Fibroblast of skin of left biceps (primary cell): ENCODE measurements at regions not wholly inside any gene's neighbourhood (a gene's known extent, or its start where the extent isn't known, plus 50 kb on each side); places are given as distances from the start of the nearest gene placed in this dataset.

ENCODE experiments used
- DNase-seq, 2 experiments: peaks; one replicate each; pipeline ENCODE4 v3.0.0-alpha.2; 2013; ENCODE audit warnings: low read depth in 2 of 2

GRCh38 chr1:30609336-30609998 is 113.9 kb downstream of the MATN1 start:
- no peak for DNase-seq

DNA sequence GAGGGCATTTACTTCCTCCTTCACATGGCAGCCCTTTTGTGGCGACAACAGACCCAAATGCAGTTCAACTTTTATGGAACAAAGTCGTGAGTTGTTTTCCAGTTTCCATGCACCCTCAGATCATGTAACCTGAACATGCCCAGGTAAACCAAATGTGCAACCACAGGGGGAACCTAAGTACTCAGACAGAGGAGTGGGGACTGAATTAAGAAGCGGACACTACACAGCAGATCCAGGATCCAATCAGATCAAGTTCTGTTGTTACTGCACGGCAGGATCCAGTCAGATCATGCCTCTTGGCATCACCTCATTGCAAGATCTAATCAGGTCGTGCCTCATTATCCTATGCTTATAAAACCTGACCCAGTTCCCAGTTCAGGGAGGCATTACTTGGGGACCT is 115.7 kb downstream of the MATN1 start:
- no peak for DNase-seq

DNA sequence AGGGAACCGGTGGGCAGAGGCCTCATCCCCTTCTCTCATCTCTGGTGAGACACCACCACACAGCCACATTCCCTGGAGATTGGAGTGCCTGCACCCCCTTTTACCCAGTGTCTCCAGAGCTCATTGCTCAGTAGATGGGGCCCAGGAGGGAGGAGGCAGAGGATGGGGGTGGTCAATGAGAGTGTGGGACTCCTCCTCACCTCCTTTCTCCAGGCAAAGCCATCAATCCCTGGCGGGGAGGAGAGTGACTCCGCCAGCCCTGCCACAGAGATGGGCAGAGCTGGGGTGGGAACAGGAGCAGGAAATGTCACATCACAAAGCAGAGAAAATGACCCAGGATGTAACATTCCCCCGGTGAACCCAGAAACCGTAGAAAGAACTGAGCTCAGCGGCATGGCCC is 117.2 kb downstream of the MATN1 start:
- no peak for DNase-seq

DNA sequence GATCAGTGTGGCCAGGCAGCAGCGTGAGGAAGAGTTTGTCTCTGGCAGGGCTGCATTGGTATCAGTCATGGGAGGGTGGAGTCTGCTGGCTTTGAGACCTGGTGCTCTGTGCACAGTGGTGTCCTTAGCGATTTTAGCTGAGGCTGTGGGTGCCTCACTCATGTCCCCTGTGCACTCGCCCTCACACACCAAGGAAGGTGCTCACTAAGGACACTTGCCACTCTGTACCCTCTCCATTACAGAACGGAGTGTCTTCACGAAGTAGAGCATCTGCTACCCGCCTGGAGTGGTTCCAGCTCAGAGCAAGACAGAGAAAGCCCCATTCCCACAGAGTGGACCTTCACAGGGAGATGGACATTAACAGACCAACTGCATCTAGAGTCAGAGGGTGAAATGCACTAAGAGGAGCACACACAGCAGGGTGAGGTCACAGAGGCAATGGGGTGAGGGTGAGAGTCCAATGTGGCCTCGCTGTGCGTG is 117.9 kb downstream of the MATN1 start:
- DNase-seq: no peak

DNA sequence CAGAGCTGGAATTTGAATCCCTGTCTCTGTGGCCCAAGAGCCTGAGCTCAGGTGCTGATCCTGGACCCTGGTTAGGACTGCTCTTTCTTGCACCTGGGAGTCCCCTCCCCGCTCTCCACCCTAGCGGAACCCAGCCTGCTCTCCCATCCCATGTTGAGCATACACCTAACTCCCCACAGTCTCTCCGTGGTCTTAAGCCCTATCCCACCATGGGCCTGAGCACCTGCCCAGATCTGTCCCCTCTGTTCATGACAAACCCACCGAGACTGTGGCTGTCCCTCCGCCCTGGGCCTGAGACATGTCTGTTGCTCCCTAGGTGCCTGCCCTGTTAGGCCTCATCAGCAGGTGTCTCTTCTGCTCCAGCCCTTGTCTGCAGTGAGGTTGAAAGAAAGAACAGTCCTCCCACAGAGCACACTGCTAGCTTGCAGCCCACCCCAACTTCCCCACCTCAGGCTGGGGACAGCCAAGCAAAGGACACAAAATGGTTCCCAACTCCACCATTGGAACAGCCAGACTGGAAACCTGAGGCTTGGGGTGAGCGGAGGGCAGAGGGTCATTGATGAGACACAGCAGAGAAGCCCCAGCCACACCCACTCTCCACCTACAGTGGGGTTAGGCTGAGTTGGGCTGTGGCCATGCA is 118.5 kb downstream of the MATN1 start:
- no peak for DNase-seq

GRCh38 chr1:30603081-30603858 is 120.1 kb downstream of the MATN1 start:
- no peak for DNase-seq

GRCh38 chr1:30601316-30602085 is 121.9 kb downstream of the MATN1 start:
- DNase-seq: no peak

DNA sequence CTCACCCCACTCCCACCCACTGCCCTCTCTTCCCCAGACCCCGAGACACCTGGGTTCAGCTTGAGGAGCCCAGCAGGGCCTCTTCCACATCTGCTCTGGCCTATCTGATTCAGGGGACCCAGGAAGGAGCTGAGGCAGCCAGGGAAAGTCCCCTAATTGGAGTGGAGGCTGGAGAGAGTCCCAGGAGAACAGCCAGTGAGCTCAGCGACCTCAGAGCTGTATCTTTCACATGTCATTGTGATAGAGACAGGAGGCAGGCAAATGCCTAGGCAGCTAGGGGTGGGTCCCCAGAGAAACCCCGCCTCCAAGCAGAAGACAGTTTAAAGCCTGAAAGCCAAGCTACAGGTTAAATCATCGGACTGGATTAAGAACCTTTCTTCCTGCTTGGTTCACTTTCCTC is 122.7 kb downstream of the MATN1 start:
- DNase-seq: no peak

DNA sequence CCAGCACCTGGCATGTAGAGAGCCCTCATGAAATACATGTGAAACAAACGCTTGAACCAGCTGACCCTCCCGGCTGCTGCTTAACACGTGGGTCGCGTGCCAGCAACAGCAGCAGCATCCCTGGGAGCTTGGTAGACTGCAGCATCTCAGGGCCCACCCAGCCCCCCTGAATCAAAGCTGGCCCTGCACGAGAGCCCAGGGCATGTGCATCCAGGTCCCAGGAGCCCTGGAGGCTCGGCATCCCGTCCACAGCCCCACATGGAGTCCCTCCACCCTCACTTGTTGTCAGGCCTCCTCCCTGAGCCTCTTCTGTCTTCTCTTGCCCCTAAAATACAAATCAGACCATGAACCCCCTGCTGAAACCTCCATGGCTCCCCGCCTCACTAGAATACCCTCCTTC is 123.1 kb downstream of the MATN1 start:
- no peak for DNase-seq

GRCh38 chr1:30599721-30600120 is 123.7 kb downstream of the MATN1 start:
- DNase-seq: no peak

DNA sequence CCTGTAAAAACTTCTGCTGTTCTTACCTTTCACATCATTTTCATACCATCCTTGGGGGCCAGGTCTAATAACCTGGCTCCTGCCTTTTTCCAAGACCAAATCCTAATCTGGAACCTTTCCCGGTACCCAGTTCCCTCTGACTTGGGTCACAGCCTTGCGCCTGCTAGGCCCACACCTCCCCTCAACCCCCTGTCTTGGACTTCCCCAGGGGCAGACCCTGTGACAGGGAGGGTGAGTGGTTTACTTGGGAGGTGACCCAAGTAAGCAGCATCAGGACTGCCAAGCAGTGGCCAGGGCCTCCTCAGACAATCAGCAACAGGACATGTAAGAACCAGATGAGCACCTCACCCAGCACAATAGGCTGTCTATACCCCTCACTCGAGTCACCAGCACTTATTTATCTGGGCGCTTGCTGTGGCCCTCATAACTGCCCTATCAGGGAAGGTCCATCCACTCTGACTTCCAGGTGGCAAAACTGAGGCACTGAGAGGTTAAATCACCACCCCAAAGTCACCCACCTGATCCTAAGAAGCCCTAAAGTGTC is 124.7 kb downstream of the MATN1 start:
- DNase-seq: no peak

DNA sequence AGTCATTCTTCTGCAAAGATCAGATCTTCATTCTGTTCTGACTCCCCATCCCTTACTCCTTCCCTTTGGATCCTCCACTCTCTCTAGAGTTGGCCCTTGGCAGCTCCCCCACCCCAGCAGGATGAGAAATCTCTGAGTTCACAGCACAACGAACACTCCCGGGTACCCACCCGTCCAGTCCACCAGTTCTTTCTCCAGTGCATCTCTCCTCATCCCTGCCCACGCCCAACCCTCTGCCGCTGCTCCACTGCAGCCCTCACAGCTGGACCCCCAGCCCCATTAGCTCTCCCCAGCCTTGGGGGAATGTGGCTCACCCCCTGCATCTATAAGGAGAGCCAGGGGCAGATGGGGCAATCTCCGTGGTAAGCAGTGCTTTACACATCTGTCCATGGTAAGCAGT is 125.7 kb downstream of the MATN1 start:
- no peak for DNase-seq

DNA sequence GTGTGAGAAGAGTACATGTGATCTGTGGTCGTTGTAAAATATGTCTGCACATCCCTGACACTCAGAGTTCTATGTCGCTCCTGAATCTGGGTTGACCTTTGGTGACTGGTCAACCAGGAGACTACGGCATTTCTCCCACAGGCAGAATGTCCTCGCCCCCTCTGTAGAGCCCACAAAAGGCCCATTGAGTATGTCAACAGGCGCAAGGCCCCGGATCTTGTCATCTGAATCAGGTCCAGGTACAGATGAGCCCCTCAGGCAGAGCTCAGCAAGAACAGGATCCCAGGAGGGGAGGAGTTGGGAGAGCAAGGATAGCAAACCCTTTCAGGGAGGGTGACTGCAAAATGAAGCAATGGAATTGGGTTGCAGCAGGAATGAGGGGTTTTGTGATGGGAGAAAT is 126.5 kb downstream of the MATN1 start:
- DNase-seq: no peak

DNA sequence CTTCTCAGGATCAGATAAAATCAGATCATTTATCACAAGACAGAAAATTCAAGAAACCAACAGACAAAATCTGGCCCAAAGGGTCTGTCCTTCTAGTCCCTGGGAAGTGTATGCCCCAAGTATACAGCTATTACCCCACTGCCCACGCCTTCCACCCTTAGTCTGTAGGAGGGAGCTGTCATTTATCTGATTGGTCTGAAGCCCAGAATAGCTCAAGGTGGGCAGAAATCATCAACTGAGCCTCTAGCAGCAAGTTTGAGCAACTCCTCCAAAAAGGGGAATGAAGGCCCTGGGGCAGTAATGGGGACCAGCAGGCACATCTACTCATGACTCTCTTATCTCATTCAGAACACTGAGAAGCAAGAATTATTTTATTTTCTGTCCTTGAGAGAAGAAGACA is 126.9 kb downstream of the MATN1 start:
- no peak for DNase-seq

GRCh38 chr1:30589083-30589482 is 134.3 kb downstream of the MATN1 start:
- no peak for DNase-seq

- no peak for DNase-seq
Measured at GRCh38 chr1:30588311-30589073, 134.9 kb downstream of the MATN1 start.

- DNase-seq: no peak
Measured at GRCh38 chr1:30586671-30587070, 136.7 kb downstream of the MATN1 start.

DNA sequence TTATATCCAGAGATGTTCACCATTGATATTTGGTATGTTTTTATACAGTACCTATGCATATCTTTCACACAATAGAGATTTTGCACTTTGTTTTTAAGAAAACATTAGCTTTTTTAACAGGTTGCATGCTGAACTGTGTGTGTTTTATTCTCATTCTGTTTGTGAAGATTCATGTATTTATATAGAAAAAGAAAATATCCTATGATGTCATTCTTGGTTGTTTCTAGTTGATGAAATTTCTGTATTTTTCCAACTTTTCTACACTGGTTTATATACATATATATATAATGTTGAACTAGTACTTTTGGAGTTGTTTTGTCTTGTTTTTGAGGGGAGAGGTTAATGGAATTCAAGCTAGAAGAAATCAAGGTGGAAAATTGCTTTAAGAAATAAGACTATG is 143.8 kb downstream of the MATN1 start:
- no peak for DNase-seq

DNA sequence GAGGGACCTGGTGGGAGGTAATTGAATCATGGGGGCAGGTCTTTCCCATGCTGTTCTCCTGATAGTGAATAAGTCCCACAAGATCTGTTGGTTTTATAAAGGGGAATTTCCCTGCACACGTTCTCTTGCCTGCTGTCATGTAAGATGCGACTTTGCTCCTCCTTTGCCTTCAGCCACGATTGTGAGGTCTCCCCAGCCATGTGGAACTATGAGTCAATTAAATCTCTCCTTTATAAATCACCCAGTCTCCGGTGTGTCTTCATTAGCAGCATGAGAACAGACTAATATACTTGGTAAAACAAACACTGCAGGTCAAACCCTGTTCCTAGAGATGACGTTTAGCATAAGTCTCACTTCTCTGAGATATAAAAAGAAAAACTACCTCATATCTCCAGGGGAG is 148.3 kb downstream of the MATN1 start:
- DNase-seq: no peak

- DNase-seq: no peak
Measured at GRCh38 chr1:30572192-30572591, 151.2 kb downstream of the MATN1 start.

DNA sequence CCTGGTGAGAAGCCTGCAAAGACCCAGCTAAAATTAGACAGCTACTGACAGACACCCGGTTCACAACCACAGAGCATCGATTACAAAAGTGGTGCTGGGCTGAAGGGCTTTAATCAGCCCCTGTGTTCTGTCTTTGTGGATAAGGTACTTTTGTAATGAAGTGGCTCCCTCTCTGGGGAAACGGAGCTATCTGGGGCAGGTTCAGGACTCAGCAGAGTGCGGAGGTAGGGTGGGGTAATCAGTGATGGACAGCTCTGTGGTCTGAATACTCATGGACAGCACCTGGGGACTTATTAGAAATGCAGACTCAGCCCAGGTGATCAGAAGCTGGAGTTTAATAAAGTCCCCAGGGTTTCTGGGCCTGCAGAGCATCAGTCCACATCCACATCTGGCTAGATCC is 152.0 kb downstream of the MATN1 start:
- no peak for DNase-seq
